HCT116 (cell line): ENCODE measurements at regions not wholly inside any gene's neighbourhood (a gene's known extent, or its start where the extent isn't known, plus 50 kb on each side); places are given as distances from the start of the nearest gene placed in this dataset.

Experiments
- ATAC-seq: fragments of 200-7000 bp; cut with Tn5 transposase; 2 replicates; pipeline ENCODE4 v1.9.1; 2020; ENCODE audit warnings: mild to moderate bottlenecking, moderate library complexity
- BruUV-seq: library from RNA; stranded (reverse); fragments of 400-500 nt; replicated peaks from 2 replicates; lab custom pipeline; 2021; lab: Mats Ljungman, UMichigan
- CTCF ChIA-PET: fragments of 300-600 bp; sonication (Branson Sonifier 250); formaldehyde crosslinking; loops from one replicate; lab custom pipeline; 2021; ENCODE audit warnings: antibody characterized with exemption; lab: Charles Lee
- POLR2A ChIA-PET: fragments of 300-600, 350-600 bp; sonication (Branson Sonifier 250); formaldehyde crosslinking; loops from one replicate; lab custom pipeline; 2021; ENCODE audit warnings: antibody characterized with exemption; lab: Charles Lee
- RAD21 ChIA-PET, 2 experiments: fragments of 300-600 bp; sonication (Branson Sonifier 250); formaldehyde crosslinking; loops; one replicate each; lab custom pipeline; 2023; ENCODE audit warnings: low total read pairs in 2 of 2; ENCODE audit not compliant: uncharacterized antibody in 2 of 2, unreplicated experiment in 2 of 2, low non-redundant PET in 1 of 2; lab: Charles Lee
- DNase-seq: peaks from one replicate; pipeline ENCODE4 v3.0.0-alpha.2; 2010; ENCODE audit warnings: low read depth, low spot score
- H2AFZ ChIP-seq: fragments of 200-600 bp; shearing (Covaris generic), sonication (generic); 2 replicates; pipeline ENCODE4 v1.6.1; 2017; ENCODE audit warnings: low read depth, mixed run types, mixed read lengths, antibody characterized with exemption, low read length; ENCODE audit not compliant: poor library complexity, severe bottlenecking
- H3K27ac ChIP-seq: 2 replicates; pipeline ENCODE4 v1.5.1; 2012; ENCODE audit warnings: low read depth, low read length
- H3K27me3 ChIP-seq: fragments of 200-600 bp; sonication (generic); 2 replicates; pipeline ENCODE4 v1.6.1; 2016; ENCODE audit warnings: mixed run types, low read length, mixed read lengths; ENCODE audit not compliant: insufficient read depth
- H3K36me3 ChIP-seq, 2 experiments: fragments of 200-500 bp in 1 of 2; fragments of 200-600 bp in 1 of 2; sonication (Bioruptor generic) in 1 of 2; sonication (generic) in 1 of 2; 2 replicates each; pipeline versions ENCODE4 v1.5.1 to v1.6.1; 2014 to 2016; ENCODE audit warnings: low read length in 2 of 2, inconsistent platforms in 1 of 2, mixed read lengths in 1 of 2, mixed run types in 1 of 2; ENCODE audit not compliant: insufficient read depth in 2 of 2, control insufficient read depth in 1 of 2
- H3K4me1 ChIP-seq, 2 experiments: fragments of 200-600 bp in 1 of 2; sonication (generic) in 1 of 2; 2 replicates each; pipeline versions ENCODE4 v1.5.1 to v1.6.1; 2012 to 2017; ENCODE audit warnings: low read length in 2 of 2, inconsistent platforms in 1 of 2, mild to moderate bottlenecking in 1 of 2, mixed read lengths in 1 of 2, mixed run types in 1 of 2, moderate library complexity in 1 of 2; ENCODE audit not compliant: insufficient read depth in 2 of 2, control insufficient read depth in 1 of 2
- H3K4me2 ChIP-seq: fragments of 200-600 bp; sonication (generic); 2 replicates; pipeline ENCODE4 v1.6.1; 2017; ENCODE audit warnings: mixed run types, low read length, mixed read lengths
- H3K4me3 ChIP-seq, 2 experiments: fragments of 200-600 bp in 1 of 2; sonication (generic) in 1 of 2; replicated peaks in 1 of 2; 2 replicates each; pipeline ENCODE4 v1.5.1; 2011 to 2016; ENCODE audit warnings: low read length in 2 of 2, control low read depth in 1 of 2, low read depth in 1 of 2, mild to moderate bottlenecking in 1 of 2, mixed read lengths in 1 of 2, mixed run types in 1 of 2
- H3K79me2 ChIP-seq: fragments of 200-600 bp; sonication (generic); 2 replicates; pipeline ENCODE4 v1.6.1; 2017; ENCODE audit warnings: mild to moderate bottlenecking, mixed run types, low read length, moderate library complexity, mixed read lengths; ENCODE audit not compliant: insufficient read depth
- H3K9ac ChIP-seq: fragments of 200-600 bp; sonication (generic); 2 replicates; pipeline ENCODE4 v1.6.1; 2016; ENCODE audit warnings: low read length, mixed read lengths
- H3K9me2 ChIP-seq: fragments of 200-600 bp; sonication (generic), shearing (Covaris generic); 2 replicates; pipeline ENCODE4 v1.6.1; 2017; ENCODE audit warnings: mixed run types, mild to moderate bottlenecking, moderate library complexity; ENCODE audit not compliant: insufficient read depth
- H3K9me3 ChIP-seq, 2 experiments: fragments of 200-500 bp in 1 of 2; fragments of 200-600 bp in 1 of 2; sonication (Bioruptor generic) in 1 of 2; sonication (generic) in 1 of 2; 2 replicates each; pipeline ENCODE4 v1.6.1; 2014 to 2017; ENCODE audit warnings: low read length in 2 of 2, mixed read lengths in 2 of 2, inconsistent platforms in 1 of 2, low read depth in 1 of 2, mild to moderate bottlenecking in 1 of 2, mixed run types in 1 of 2, moderate library complexity in 1 of 2; ENCODE audit not compliant: control insufficient read depth in 1 of 2, insufficient read depth in 1 of 2
- H4K20me1 ChIP-seq: fragments of 200-600 bp; sonication (generic), shearing (Covaris generic); 2 replicates; pipeline ENCODE4 v1.6.1; 2017; ENCODE audit warnings: mixed run types, mild to moderate bottlenecking, moderate library complexity; ENCODE audit not compliant: insufficient read depth
- EGR1 ChIP-seq: IDR thresholded peaks from 2 replicates; pipeline ENCODE4 v1.6.1; 2012; ENCODE audit warnings: low read depth
- ELF1 ChIP-seq: IDR thresholded peaks from 2 replicates; pipeline ENCODE4 v1.6.1; 2012; ENCODE audit warnings: low read depth, borderline replicate concordance
- FOSL1 ChIP-seq: IDR thresholded peaks from 2 replicates; pipeline ENCODE4 v1.6.1; 2012; ENCODE audit warnings: low read depth
- POLR2AphosphoS5 ChIP-seq: IDR thresholded peaks from 2 replicates; pipeline ENCODE4 v1.6.1; 2011; ENCODE audit warnings: mild to moderate bottlenecking, low read depth, low read length, moderate library complexity
- RAD21 ChIP-seq: IDR thresholded peaks from 2 replicates; pipeline ENCODE4 v1.6.1; 2012; ENCODE audit warnings: low read depth, mild to moderate bottlenecking
- SIN3A ChIP-seq: IDR thresholded peaks from 2 replicates; pipeline ENCODE4 v1.6.1; 2012; ENCODE audit warnings: low read depth
- YY1 ChIP-seq: IDR thresholded peaks from 2 replicates; pipeline ENCODE4 v1.6.1; 2011; ENCODE audit warnings: low read length, low read depth, moderate library complexity, mild to moderate bottlenecking; ENCODE audit not compliant: insufficient replicate concordance; ENCODE audit errors: extremely low read depth
- ZFX ChIP-seq: fragments of 450-650 bp; IDR thresholded peaks from 2 replicates; pipeline ENCODE4 v1.6.1; 2017
- ZNF274 ChIP-seq: fragments of 200-500 bp; sonication (Bioruptor generic); IDR thresholded peaks from 2 replicates; pipeline ENCODE4 v1.6.1; 2014; ENCODE audit warnings: mild to moderate bottlenecking, low read depth, low read length, inconsistent platforms
- intact Hi-C: fragments of 100-400 bp; cut with micrococcal nuclease; formaldehyde crosslinking; loops from 2 replicates; pipeline ENCODE4 v1.10.0; 2022
- TF ChIP-seq, protein P1 (sequence below): IDR thresholded peaks from 2 replicates; pipeline ENCODE4 v1.6.1; 2012
- TF ChIP-seq, protein P2 (sequence below), 3 experiments: fragments of 200-600 bp in 1 of 3; sonication (generic) in 1 of 3; IDR thresholded peaks in 2 of 3; conservative IDR thresholded peaks in 1 of 3; 2 replicates each; pipeline ENCODE4 v1.5.1; 2012 to 2017; ENCODE audit warnings: low read depth in 2 of 3, low read length in 2 of 3, antibody characterized with exemption in 1 of 3, borderline replicate concordance in 1 of 3, control low read depth in 1 of 3, mild to moderate bottlenecking in 1 of 3, mixed read lengths in 1 of 3, mixed run types in 1 of 3, moderate library complexity in 1 of 3; ENCODE audit not compliant: insufficient read depth in 1 of 3
- TF ChIP-seq, protein P3 (sequence below): IDR thresholded peaks from 2 replicates; pipeline ENCODE4 v1.6.1; 2012; ENCODE audit warnings: low read depth
- TF ChIP-seq, protein P4 (sequence below): IDR thresholded peaks from 2 replicates; pipeline ENCODE4 v1.6.1; 2012

DNA sequence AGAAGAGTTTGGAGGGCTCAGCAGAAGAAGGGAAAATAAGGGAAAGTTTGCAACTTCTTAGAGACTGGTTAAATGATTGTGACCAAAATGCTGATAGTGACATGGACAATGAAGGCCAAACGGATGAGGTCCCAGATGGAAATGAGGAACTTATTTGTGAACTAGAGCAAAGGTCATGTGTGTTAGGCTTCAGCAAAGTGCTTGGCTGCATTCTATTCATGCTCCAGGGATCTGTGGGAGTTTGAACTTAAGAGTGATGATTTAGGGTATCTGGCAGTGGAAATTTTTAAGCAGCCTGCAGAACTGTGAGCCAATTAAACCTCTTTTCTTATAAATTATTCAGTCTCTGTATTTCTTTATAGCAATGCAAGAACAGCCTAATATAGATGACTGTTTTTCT lies 88.9 kb upstream of the ARHGAP5 start:
- intact Hi-C loops, result no loop called here
- BruUV-seq, result no TSS peak
- H3K9me2 ChIP-seq, result no peaks in the 10 kb centered on the region
- no peak overlapping the region for H3K27ac ChIP-seq
- no peaks in the 10 kb centered on the region for H3K27me3 ChIP-seq
- no peaks in the 10 kb centered on the region for H3K36me3 ChIP-seq
- no peak overlapping the region for H2AFZ ChIP-seq
- TF ChIP-seq, protein P1, sequence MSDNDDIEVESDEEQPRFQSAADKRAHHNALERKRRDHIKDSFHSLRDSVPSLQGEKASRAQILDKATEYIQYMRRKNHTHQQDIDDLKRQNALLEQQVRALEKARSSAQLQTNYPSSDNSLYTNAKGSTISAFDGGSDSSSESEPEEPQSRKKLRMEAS, result no peak
- TF ChIP-seq, protein P2, sequence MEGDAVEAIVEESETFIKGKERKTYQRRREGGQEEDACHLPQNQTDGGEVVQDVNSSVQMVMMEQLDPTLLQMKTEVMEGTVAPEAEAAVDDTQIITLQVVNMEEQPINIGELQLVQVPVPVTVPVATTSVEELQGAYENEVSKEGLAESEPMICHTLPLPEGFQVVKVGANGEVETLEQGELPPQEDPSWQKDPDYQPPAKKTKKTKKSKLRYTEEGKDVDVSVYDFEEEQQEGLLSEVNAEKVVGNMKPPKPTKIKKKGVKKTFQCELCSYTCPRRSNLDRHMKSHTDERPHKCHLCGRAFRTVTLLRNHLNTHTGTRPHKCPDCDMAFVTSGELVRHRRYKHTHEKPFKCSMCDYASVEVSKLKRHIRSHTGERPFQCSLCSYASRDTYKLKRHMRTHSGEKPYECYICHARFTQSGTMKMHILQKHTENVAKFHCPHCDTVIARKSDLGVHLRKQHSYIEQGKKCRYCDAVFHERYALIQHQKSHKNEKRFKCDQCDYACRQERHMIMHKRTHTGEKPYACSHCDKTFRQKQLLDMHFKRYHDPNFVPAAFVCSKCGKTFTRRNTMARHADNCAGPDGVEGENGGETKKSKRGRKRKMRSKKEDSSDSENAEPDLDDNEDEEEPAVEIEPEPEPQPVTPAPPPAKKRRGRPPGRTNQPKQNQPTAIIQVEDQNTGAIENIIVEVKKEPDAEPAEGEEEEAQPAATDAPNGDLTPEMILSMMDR (IDR thresholded peaks at IDR 0.05 in 2 of 3, conservative IDR thresholded peaks at IDR 0.05 in 1 of 3; ENCODE audit: borderline replicate concordance in 1 of 3, insufficient read depth in 1 of 3, low read depth in 2 of 3, low read length in 2 of 3), result no peak
- TF ChIP-seq SIN3A (no peak), POLR2AphosphoS5 (no peak), RAD21 (no peak), ELF1 (no peak), YY1 (no peak), ZNF274 (no peak), EGR1 (no peak), FOSL1 (no peak), ZFX (no peak)
- TF ChIP-seq, protein P3, sequence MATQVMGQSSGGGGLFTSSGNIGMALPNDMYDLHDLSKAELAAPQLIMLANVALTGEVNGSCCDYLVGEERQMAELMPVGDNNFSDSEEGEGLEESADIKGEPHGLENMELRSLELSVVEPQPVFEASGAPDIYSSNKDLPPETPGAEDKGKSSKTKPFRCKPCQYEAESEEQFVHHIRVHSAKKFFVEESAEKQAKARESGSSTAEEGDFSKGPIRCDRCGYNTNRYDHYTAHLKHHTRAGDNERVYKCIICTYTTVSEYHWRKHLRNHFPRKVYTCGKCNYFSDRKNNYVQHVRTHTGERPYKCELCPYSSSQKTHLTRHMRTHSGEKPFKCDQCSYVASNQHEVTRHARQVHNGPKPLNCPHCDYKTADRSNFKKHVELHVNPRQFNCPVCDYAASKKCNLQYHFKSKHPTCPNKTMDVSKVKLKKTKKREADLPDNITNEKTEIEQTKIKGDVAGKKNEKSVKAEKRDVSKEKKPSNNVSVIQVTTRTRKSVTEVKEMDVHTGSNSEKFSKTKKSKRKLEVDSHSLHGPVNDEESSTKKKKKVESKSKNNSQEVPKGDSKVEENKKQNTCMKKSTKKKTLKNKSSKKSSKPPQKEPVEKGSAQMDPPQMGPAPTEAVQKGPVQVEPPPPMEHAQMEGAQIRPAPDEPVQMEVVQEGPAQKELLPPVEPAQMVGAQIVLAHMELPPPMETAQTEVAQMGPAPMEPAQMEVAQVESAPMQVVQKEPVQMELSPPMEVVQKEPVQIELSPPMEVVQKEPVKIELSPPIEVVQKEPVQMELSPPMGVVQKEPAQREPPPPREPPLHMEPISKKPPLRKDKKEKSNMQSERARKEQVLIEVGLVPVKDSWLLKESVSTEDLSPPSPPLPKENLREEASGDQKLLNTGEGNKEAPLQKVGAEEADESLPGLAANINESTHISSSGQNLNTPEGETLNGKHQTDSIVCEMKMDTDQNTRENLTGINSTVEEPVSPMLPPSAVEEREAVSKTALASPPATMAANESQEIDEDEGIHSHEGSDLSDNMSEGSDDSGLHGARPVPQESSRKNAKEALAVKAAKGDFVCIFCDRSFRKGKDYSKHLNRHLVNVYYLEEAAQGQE, result no peak
- TF ChIP-seq, protein P4, sequence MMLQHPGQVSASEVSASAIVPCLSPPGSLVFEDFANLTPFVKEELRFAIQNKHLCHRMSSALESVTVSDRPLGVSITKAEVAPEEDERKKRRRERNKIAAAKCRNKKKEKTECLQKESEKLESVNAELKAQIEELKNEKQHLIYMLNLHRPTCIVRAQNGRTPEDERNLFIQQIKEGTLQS, result no peak
- no peak for ATAC-seq
- H3K4me1 ChIP-seq, result no peaks in the 10 kb centered on the region
- no peak overlapping the region for H3K9ac ChIP-seq
- RAD21 ChIA-PET, result no interaction called here
- CTCF ChIA-PET, result no interaction called here
- H3K79me2 ChIP-seq, result no peaks in the 10 kb centered on the region
- no peak overlapping the region for H3K4me3 ChIP-seq
- H3K4me2 ChIP-seq, result no peak overlapping the region
- peaks cover 0 to 8% of the 10 kb centered on the region in 2 experiments; a peak in 2 of 4 replicates for H3K9me3 ChIP-seq
- POLR2A ChIA-PET, result no interaction called here
- H4K20me1 ChIP-seq, result no peaks in the 10 kb centered on the region
- no peak for DNase-seq
